Tibial nerve (tissue), 4 donors: ENCODE measurements at regions not wholly inside any gene's neighbourhood (a gene's known extent, or its start where the extent isn't known, plus 50 kb on each side); places are given as distances from the start of the nearest gene placed in this dataset.

Experiments
- CTCF ChIP-seq, 5 experiments: fragments of 200-600 bp in 3 of 5; fragments of 450-650 bp in 2 of 5; sonication (generic) in 3 of 5; IDR thresholded peaks; one replicate each; pipeline ENCODE4 v1.5.1; 2016 to 2019; ENCODE audit warnings: antibody characterized with exemption in 5 of 5, mild to moderate bottlenecking in 3 of 5, moderate library complexity in 2 of 5
- EP300 ChIP-seq, 2 donors: sonication (generic); formaldehyde crosslinking; IDR thresholded peaks; one replicate each; pipeline ENCODE4 v1.6.1; 2017; ENCODE audit warnings: antibody characterized with exemption in 2 of 2, mild to moderate bottlenecking in 1 of 2
- POLR2A ChIP-seq, 2 donors: fragments of 450-650 bp; IDR thresholded peaks; one replicate each; pipeline ENCODE4 v1.6.1; 2017; ENCODE audit warnings: antibody characterized with exemption in 2 of 2, mild to moderate bottlenecking in 2 of 2, moderate library complexity in 2 of 2

- TF ChIP-seq CTCF (IDR thresholded peaks at IDR 0.05) (no peak), POLR2A (IDR thresholded peaks at IDR 0.05) (no peak), EP300 (IDR thresholded peaks at IDR 0.05) (no peak)
Measured at GRCh38 chr2:66714610-66715009, 279.7 kb downstream of the MEIS1 start.
